ENCODE measurements at regions not wholly inside any gene's neighbourhood (a gene's known extent, or its start where the extent isn't known, plus 50 kb on each side); places are given as distances from the start of the nearest gene placed in this dataset.
"Not testable (repeated sequence)": the region's sequence is repeated elsewhere in the genome, so short reads cannot be mapped to it uniquely, and the experiment has no call there.

- TF ChIP-seq EZH2 (IDR thresholded peaks at IDR 0.05; ENCODE audit: low read depth); CTCF (conservative IDR thresholded peaks at IDR 0.05): not testable (repeated sequence)
Observed at GRCh38 chr2:131639001-131639620, 111.4 kb downstream of the CCDC74A start.
